Keratinocyte (primary cell): ENCODE measurements at regions not wholly inside any gene's neighbourhood (a gene's known extent, or its start where the extent isn't known, plus 50 kb on each side); places are given as distances from the start of the nearest gene placed in this dataset.

Source experiments
- DNase-seq: peaks from one replicate; pipeline ENCODE4 v3.0.0-alpha.2; 2011; ENCODE audit warnings: low read depth, missing footprints, low spot score
- FAIRE-seq: peaks from 2 replicates; lab custom pipeline; 2011; peaks lifted over from hg19 to GRCh38; lab: Jason Lieb, UNC
- H2AFZ ChIP-seq: 2 replicates; pipeline ENCODE4 v1.6.0; 2012; ENCODE audit warnings: low read length, control low read depth, inconsistent platforms; ENCODE audit not compliant: control insufficient read depth
- H3K27ac ChIP-seq: 2 replicates; pipeline ENCODE4 v1.5.1; 2011; ENCODE audit warnings: low read length; ENCODE audit not compliant: control insufficient read depth, insufficient read depth
- H3K27me3 ChIP-seq: 3 replicates; pipeline ENCODE4 v1.6.0; 2011; ENCODE audit warnings: low read length; ENCODE audit not compliant: control insufficient read depth, insufficient read depth; ENCODE audit errors: extremely low read depth
- H3K36me3 ChIP-seq, 2 experiments: 2 replicates in 1 of 2; 3 replicates in 1 of 2; pipeline ENCODE4 v1.5.1; 2011; ENCODE audit warnings: low read length in 2 of 2, mild to moderate bottlenecking in 1 of 2; ENCODE audit not compliant: control insufficient read depth in 2 of 2, insufficient read depth in 2 of 2; ENCODE audit errors: extremely low read depth in 1 of 2
- H3K4me1 ChIP-seq: 3 replicates; pipeline ENCODE4 v1.5.1; 2011; ENCODE audit warnings: low read length; ENCODE audit not compliant: control insufficient read depth, insufficient read depth; ENCODE audit errors: extremely low read depth
- H3K4me2 ChIP-seq: 3 replicates; pipeline ENCODE4 v1.6.0; 2011; ENCODE audit warnings: low read depth, low read length; ENCODE audit not compliant: control insufficient read depth, insufficient read depth; ENCODE audit errors: extremely low read depth
- H3K4me3 ChIP-seq, 3 experiments: fragments of 200-600 bp in 1 of 3; sonication (generic) in 1 of 3; 2 replicates in 2 of 3; 3 replicates in 1 of 3; pipeline ENCODE4 v1.5.1; 2011 to 2016; ENCODE audit warnings: low read length in 3 of 3, mild to moderate bottlenecking in 3 of 3, control low read depth in 2 of 3, inconsistent platforms in 1 of 3, low read depth in 1 of 3, mixed read lengths in 1 of 3, mixed run types in 1 of 3, moderate library complexity in 1 of 3; ENCODE audit not compliant: control insufficient read depth in 2 of 3, insufficient read depth in 2 of 3; ENCODE audit errors: extremely low read depth in 1 of 3
- H3K79me2 ChIP-seq: 2 replicates; pipeline ENCODE4 v1.6.0; 2012; ENCODE audit warnings: low read length; ENCODE audit not compliant: control insufficient read depth, insufficient read depth
- H3K9ac ChIP-seq: 3 replicates; pipeline ENCODE4 v1.6.0; 2011; ENCODE audit warnings: low read length; ENCODE audit not compliant: control insufficient read depth, insufficient read depth; ENCODE audit errors: extremely low read depth
- H3K9me1 ChIP-seq: 3 replicates; pipeline ENCODE4 v1.6.0; 2011; ENCODE audit warnings: low read length; ENCODE audit not compliant: control insufficient read depth, insufficient read depth; ENCODE audit errors: extremely low read depth
- H3K9me3 ChIP-seq: 2 replicates; pipeline ENCODE4 v1.5.1; 2012; ENCODE audit warnings: low read depth, low read length; ENCODE audit not compliant: control insufficient read depth
- H4K20me1 ChIP-seq: 3 replicates; pipeline ENCODE4 v1.6.0; 2011; ENCODE audit warnings: low read length; ENCODE audit not compliant: control insufficient read depth, insufficient read depth; ENCODE audit errors: extremely low read depth
- EZH2 ChIP-seq: IDR thresholded peaks from one replicate; pipeline ENCODE4 v1.6.1; 2012; ENCODE audit warnings: inconsistent platforms, mild to moderate bottlenecking, low read length, moderate library complexity
- dilution Hi-C: fragments of 300-500 bp; cut with MboI; formaldehyde crosslinking; loops from one replicate; pipeline ENCODE4 v1.7.0; 2020; ENCODE audit warnings: low sequenced_read_pairs; ENCODE audit not compliant: extremely low pct_ligation_motif_present
- TF ChIP-seq, protein P1 (sequence below), 3 experiments: IDR thresholded peaks in 1 of 3; conservative IDR thresholded peaks in 1 of 3; optimal IDR thresholded peaks in 1 of 3; 2 replicates in 2 of 3; 3 replicates in 1 of 3; pipeline versions ENCODE3 to v1.5.1; 2011; ENCODE audit warnings: low read length in 3 of 3, mild to moderate bottlenecking in 3 of 3, moderate library complexity in 2 of 3, control low read depth in 1 of 3, inconsistent platforms in 1 of 3; ENCODE audit not compliant: insufficient read depth in 2 of 3; ENCODE audit errors: extremely low read depth in 1 of 3

DNA sequence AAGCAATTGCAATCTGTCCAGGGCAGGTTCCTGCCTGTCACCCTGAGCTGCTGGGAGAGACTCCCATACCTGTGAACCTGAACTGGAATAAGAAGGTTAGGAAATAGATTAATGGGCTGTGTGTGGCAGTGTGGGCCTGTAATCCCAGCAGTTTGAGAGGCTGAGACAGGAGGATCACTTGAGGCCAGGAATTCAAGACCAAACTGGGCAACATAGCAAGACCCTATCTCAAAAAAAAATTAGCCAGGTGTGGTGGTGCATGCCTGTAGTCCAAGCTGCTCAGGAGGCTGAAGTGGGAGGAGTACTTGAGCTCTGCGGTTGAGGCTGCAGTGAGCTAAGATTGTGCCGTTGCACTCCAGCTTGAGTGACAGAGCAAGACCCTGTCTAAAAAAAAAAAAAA, 127.7 kb upstream of the DSEL start:
- H3K9me3 ChIP-seq: no peaks in the 10 kb centered on the region
- H2AFZ ChIP-seq: no peak overlapping the region
- dilution Hi-C loops: no loop called here
- DNase-seq (no peak), FAIRE-seq (no peak)
- no peaks in the 10 kb centered on the region for H3K79me2 ChIP-seq
- no peaks in the 10 kb centered on the region for H3K4me1 ChIP-seq
- H3K4me2 ChIP-seq: no peak overlapping the region
- no peaks in the 10 kb centered on the region for H3K9me1 ChIP-seq
- H3K36me3 ChIP-seq: no peaks in the 10 kb centered on the region
- TF ChIP-seq, protein P1, sequence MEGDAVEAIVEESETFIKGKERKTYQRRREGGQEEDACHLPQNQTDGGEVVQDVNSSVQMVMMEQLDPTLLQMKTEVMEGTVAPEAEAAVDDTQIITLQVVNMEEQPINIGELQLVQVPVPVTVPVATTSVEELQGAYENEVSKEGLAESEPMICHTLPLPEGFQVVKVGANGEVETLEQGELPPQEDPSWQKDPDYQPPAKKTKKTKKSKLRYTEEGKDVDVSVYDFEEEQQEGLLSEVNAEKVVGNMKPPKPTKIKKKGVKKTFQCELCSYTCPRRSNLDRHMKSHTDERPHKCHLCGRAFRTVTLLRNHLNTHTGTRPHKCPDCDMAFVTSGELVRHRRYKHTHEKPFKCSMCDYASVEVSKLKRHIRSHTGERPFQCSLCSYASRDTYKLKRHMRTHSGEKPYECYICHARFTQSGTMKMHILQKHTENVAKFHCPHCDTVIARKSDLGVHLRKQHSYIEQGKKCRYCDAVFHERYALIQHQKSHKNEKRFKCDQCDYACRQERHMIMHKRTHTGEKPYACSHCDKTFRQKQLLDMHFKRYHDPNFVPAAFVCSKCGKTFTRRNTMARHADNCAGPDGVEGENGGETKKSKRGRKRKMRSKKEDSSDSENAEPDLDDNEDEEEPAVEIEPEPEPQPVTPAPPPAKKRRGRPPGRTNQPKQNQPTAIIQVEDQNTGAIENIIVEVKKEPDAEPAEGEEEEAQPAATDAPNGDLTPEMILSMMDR (optimal IDR thresholded peaks at IDR 0.05 in 1 of 3, IDR thresholded peaks at IDR 0.05 in 1 of 3, conservative IDR thresholded peaks at IDR 0.05 in 1 of 3; ENCODE audit: extremely low read depth in 1 of 3, insufficient read depth in 2 of 3, low read length in 3 of 3): no peak
- TF ChIP-seq EZH2: no peak
- no peak overlapping the region for H3K27ac ChIP-seq
- no peak overlapping the region for H3K9ac ChIP-seq
- H3K27me3 ChIP-seq: no peaks in the 10 kb centered on the region
- no peak overlapping the region for H3K4me3 ChIP-seq
- no peaks in the 10 kb centered on the region for H4K20me1 ChIP-seq

DNA sequence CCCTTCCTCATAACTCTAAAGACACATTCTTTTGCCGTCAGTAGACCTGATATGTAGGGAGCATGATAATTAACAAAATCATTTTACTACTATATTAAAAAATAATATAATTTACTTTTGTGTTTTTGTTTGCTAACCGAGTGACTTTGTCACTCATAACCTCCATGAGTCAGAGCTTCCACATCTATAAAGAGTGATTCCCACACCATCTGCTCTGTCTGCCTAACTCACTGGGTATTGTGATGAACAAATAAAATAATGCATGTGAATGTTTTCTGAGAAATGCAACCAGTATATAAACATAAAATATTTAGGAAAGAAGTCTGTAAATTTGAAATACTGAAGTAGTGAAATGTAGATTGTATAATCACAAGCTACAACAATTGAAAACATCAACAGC, 123.4 kb upstream of the DSEL start:
- Histone ChIP-seq H3K9me3 (no peaks in the 10 kb centered on the region), H3K9me1 (no peaks in the 10 kb centered on the region), H2AFZ (no peak overlapping the region), H3K36me3 (no peaks in the 10 kb centered on the region), H3K9ac (no peak overlapping the region), H3K27ac (no peak overlapping the region), H3K4me3 (no peak overlapping the region), H3K79me2 (no peaks in the 10 kb centered on the region), H3K27me3 (no peaks in the 10 kb centered on the region), H4K20me1 (no peaks in the 10 kb centered on the region), H3K4me2 (no peak overlapping the region), H3K4me1 (no peaks in the 10 kb centered on the region)
- TF ChIP-seq, protein P1 (optimal IDR thresholded peaks at IDR 0.05 in 1 of 3, IDR thresholded peaks at IDR 0.05 in 1 of 3, conservative IDR thresholded peaks at IDR 0.05 in 1 of 3; ENCODE audit: extremely low read depth in 1 of 3, insufficient read depth in 2 of 3, low read length in 3 of 3): no peak
- no peak for TF ChIP-seq EZH2
- DNase-seq (no peak), FAIRE-seq (no peak)
- dilution Hi-C loops: no loop called here
